ENCODE measurements at regions not wholly inside any gene's neighbourhood (a gene's known extent, or its start where the extent isn't known, plus 50 kb on each side); places are given as distances from the start of the nearest gene placed in this dataset.

DNA sequence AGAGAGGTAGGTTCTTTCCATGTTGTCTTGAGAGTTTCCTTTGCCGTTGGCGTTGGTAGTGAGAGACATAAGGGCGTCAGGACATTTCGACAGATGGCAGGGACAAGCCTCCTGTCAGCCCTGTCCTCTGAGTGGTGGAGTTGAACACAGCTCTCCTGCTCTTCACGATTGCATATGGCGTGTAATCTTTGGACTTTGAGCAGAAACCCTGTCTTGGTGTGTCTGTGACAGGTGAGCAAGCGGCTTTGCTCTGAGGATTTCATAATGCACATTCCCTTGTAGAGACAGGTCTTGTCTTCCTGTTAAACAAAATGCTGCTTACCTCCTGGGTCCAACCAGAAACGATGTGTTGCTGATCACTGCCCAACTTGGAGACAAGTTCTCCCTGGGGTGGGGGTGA lies 146.5 kb downstream of the NXNL2 start (continued):
- TF ChIP-seq CBX1 (IDR thresholded peaks at IDR 0.05; ENCODE audit: low read depth) (peak; percentile 43), SALL1 (CRISPR knock-in tag; IDR thresholded peaks at IDR 0.05) (peak; percentile 46; the same call in 1 of the 2 replicates), ZMYM2 (CRISPR knock-in tag; IDR thresholded peaks at IDR 0.05) (no peak), ZNF382 (CRISPR knock-in tag; IDR thresholded peaks at IDR 0.05; ENCODE audit: borderline replicate concordance) (no peak), ZNF329 (CRISPR knock-in tag; IDR thresholded peaks at IDR 0.05; ENCODE audit: low read depth) (no peak), ARNT (IDR thresholded peaks at IDR 0.05) (no peak), ZNF839 (CRISPR knock-in tag; IDR thresholded peaks at IDR 0.05; ENCODE audit: borderline replicate concordance) (no peak), ELF3 (CRISPR knock-in tag; IDR thresholded peaks at IDR 0.05) (peak; percentile 37; the same call in 1 of the 2 replicates), RBAK (CRISPR knock-in tag; IDR thresholded peaks at IDR 0.05) (no peak), ZNF577 (CRISPR knock-in tag; IDR thresholded peaks at IDR 0.05; ENCODE audit: borderline replicate concordance, low read depth) (no peak), ZNF205 (CRISPR knock-in tag; IDR thresholded peaks at IDR 0.05) (no peak), ZIK1 (CRISPR knock-in tag; IDR thresholded peaks at IDR 0.05; ENCODE audit: borderline replicate concordance, low read depth) (no peak), SP5 (CRISPR knock-in tag; IDR thresholded peaks at IDR 0.05; ENCODE audit: borderline replicate concordance, low read depth) (no peak), ZNF335 (CRISPR knock-in tag; IDR thresholded peaks at IDR 0.05) (no peak), ZSCAN12 (CRISPR knock-in tag; IDR thresholded peaks at IDR 0.05) (no peak)
- TF ChIP-seq, protein P1, sequence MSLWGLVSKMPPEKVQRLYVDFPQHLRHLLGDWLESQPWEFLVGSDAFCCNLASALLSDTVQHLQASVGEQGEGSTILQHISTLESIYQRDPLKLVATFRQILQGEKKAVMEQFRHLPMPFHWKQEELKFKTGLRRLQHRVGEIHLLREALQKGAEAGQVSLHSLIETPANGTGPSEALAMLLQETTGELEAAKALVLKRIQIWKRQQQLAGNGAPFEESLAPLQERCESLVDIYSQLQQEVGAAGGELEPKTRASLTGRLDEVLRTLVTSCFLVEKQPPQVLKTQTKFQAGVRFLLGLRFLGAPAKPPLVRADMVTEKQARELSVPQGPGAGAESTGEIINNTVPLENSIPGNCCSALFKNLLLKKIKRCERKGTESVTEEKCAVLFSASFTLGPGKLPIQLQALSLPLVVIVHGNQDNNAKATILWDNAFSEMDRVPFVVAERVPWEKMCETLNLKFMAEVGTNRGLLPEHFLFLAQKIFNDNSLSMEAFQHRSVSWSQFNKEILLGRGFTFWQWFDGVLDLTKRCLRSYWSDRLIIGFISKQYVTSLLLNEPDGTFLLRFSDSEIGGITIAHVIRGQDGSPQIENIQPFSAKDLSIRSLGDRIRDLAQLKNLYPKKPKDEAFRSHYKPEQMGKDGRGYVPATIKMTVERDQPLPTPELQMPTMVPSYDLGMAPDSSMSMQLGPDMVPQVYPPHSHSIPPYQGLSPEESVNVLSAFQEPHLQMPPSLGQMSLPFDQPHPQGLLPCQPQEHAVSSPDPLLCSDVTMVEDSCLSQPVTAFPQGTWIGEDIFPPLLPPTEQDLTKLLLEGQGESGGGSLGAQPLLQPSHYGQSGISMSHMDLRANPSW (CRISPR knock-in tag; IDR thresholded peaks at IDR 0.05; ENCODE audit: borderline replicate concordance), result no peak
- TF ChIP-seq, protein P2, sequence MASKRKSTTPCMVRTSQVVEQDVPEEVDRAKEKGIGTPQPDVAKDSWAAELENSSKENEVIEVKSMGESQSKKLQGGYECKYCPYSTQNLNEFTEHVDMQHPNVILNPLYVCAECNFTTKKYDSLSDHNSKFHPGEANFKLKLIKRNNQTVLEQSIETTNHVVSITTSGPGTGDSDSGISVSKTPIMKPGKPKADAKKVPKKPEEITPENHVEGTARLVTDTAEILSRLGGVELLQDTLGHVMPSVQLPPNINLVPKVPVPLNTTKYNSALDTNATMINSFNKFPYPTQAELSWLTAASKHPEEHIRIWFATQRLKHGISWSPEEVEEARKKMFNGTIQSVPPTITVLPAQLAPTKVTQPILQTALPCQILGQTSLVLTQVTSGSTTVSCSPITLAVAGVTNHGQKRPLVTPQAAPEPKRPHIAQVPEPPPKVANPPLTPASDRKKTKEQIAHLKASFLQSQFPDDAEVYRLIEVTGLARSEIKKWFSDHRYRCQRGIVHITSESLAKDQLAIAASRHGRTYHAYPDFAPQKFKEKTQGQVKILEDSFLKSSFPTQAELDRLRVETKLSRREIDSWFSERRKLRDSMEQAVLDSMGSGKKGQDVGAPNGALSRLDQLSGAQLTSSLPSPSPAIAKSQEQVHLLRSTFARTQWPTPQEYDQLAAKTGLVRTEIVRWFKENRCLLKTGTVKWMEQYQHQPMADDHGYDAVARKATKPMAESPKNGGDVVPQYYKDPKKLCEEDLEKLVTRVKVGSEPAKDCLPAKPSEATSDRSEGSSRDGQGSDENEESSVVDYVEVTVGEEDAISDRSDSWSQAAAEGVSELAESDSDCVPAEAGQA (IDR thresholded peaks at IDR 0.05; ENCODE audit: low read depth), result no peak
- TF ChIP-seq, protein P2 (CRISPR knock-in tag; IDR thresholded peaks at IDR 0.05; ENCODE audit: borderline replicate concordance), result no peak
- TF ChIP-seq, protein P3, sequence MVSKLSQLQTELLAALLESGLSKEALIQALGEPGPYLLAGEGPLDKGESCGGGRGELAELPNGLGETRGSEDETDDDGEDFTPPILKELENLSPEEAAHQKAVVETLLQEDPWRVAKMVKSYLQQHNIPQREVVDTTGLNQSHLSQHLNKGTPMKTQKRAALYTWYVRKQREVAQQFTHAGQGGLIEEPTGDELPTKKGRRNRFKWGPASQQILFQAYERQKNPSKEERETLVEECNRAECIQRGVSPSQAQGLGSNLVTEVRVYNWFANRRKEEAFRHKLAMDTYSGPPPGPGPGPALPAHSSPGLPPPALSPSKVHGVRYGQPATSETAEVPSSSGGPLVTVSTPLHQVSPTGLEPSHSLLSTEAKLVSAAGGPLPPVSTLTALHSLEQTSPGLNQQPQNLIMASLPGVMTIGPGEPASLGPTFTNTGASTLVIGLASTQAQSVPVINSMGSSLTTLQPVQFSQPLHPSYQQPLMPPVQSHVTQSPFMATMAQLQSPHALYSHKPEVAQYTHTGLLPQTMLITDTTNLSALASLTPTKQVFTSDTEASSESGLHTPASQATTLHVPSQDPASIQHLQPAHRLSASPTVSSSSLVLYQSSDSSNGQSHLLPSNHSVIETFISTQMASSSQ (IDR thresholded peaks at IDR 0.05; ENCODE audit: low read depth), result no peak
- TF ChIP-seq, protein P3 (CRISPR knock-in tag; IDR thresholded peaks at IDR 0.05; ENCODE audit: borderline replicate concordance), result no peak
